ENCODE measurements at regions not wholly inside any gene's neighbourhood (a gene's known extent, or its start where the extent isn't known, plus 50 kb on each side); places are given as distances from the start of the nearest gene placed in this dataset.

GRCh38 chr1:115222616-115223402, 115.2 kb downstream of the NGF start:
- TF ChIP-seq CTCF (IDR thresholded peaks at IDR 0.05; ENCODE audit: low read depth, low read length, poor library complexity, severe bottlenecking) (no peak), EZH2phosphoT487 (IDR thresholded peaks at IDR 0.05; ENCODE audit: borderline replicate concordance, low read length) (no peak)

All from DOHH2 (cell line).